ENCODE measurements at regions not wholly inside any gene's neighbourhood (a gene's known extent, or its start where the extent isn't known, plus 50 kb on each side); places are given as distances from the start of the nearest gene placed in this dataset.

DNA sequence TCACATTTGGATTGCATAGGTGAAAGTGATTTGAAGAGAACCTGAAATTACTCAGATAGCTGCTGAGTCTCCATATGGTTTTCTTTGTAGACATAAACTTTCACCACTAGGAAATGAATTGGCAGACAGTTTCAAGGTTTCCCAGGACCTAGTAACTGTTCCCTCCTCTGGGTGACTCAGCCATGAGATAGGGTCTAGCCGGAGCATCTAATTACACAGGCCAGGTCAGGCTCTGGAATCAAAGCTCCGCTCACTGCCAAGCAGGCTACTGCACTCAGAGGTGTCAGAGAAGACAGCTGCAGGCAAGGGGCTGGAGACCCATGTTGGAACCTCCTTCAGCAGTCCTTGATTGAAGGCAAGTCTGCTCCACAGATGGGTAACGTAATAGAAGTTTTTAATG lies 429.2 kb downstream of the TNS1 start:
- DNase-seq: no peak

DNA sequence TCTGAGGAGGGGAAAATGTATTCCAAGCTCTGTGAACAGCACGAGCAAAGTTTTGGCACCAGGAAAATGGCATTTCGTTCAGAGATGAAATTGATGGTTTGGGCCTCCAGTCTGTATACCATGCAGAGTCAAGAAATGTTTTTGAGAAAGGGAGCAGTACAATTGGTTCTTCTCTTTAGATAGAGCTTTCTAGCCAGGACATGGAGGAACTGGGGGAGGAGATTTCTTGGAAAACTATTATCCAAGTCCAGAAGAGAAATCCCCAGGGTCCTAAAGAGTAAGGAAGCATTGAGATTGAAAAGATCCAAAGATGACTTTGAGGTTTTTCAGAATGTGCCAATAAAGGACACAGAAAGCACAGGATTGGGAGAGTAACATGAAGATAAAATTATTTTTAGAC lies 432.4 kb downstream of the TNS1 start:
- no peak for DNase-seq

DNA sequence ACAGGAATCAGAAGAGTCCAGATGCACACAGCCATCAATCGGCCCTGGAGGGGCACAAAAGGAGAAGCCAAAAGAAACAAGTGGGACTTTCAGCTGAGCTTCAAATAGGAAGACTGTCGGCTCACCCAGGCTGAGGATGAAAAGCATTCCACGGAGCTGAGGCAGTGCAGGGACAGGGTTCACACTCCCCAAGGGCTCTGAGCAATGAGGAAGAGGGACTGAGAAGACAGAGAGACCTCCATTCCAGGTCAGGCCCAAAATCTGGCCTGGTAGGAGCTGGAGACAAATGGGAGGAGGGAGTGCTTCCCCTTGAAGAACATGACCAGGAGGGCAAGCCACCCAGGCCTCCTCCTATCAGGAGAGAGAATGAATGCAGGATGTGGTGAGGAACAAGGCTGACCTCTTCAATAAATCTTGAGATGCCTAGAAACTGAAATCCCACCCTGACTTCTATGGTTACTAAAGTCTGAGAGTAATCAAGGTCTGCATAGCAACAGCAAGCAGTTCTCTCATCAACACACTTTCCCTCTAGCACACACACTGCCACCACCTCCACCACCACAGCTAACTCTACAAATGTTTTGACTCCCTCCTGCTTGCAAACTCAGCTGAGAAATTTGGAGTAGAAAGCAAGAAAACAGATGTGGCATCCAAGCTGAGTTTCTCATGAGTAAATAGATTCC lies 434.4 kb downstream of the TNS1 start:
- no peak for DNase-seq

DNA sequence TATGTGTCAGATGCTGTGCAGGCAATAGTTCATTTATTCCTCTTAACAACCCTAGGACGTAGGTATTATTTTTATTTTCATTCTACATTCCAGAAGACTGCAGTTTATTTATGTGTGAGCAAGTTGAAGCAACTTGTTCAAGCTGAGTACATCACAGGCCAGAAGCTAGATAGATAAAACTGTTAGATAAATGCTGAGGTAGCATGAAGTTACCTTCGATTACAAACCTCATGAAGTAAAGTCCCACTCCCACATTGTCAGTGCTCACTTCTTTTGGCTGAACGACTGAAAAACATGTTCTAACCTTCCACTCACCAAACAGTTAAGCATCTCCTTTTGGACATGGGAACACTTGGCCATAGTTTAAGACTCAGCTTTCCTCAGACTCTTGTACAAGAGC lies 439.2 kb downstream of the TNS1 start:
- no peak for DNase-seq

DNA sequence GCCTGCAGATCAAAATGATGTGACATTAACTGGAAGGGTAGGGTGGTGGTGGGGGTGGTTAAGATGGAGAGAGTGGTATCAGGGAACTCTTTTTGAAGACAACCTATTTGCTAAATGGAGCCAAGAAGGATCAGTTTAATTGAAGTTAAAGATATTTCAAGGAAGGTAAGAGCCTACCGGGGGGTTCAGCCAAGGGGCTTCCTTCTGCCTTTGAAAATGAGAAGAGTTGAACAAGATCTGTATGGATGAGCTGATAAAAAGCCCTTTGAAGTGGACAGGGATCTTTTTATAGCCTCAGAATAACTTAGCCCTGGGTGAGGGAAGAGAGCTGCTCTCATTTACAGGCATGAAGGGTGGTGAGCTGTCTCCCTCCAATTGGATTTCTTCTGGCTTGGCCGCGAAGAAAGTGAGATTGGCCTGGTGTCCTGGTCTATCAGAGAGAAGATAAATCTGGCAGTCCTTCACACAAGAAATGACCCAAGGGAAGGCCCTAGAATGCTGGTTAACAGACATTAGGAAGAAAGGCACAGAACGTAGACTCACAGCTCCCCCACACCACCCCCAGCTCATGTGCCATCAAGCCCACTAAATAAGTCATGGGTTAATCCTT lies 439.8 kb downstream of the TNS1 start:
- DNase-seq: no peak

DNA sequence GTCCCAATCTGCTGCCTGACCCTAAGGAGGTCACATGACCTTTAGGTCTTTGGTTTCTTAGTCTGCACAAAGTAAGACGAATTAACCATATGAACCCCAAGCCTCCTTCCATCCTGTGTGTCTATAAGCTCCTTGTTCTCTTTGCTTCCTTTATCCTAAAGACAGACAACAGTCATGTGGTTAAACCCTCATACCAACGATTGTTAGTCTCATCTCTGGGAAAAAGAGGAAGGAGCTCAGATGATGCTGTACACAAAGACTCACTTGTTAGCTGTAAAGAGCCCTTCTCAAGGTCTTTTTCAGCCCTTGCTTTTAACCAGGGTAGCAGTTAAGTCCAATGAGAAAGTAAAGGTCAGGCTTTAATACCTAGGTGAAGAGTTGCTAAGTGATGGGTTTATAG lies 443.7 kb downstream of the TNS1 start:
- DNase-seq: no peak

DNA sequence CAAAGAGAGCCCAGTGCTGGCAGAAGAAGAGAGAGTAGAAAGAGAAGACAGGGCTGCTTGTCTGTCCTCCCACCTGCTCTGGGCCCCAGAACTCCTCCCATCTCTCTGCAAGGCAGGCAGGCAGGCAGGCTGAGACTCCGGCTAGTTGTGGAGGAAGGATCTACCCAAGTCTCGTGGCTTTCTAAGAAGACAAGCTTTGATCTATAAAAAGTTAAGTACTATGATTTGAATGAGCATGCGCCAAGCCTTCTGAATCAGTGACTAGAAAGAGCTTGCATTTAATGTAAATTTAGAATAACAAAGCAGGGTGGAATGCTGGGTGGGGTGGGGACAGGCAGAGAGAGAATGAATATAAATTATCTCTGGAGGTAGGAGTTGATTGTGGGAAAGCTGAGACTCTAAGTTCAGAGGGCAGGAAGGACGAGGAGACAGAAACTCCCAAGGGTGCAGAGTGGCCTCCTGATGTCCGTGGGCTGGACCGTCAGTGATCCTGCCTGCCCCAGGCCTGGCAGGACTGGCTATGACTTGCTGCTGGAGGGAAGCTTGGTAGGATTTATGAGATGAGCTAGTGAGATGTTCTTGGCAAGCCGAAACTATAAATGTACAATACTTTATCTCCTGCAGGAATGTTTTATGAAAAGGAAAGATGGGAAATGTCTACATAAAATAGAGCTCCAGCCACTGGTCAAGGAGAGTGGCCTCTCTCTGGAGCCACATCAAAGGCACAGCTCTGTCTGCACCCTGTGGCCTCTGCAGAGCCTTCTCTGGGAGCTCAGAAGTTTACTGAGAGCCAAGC lies 447.5 kb downstream of the TNS1 start:
- no peak for DNase-seq

DNA sequence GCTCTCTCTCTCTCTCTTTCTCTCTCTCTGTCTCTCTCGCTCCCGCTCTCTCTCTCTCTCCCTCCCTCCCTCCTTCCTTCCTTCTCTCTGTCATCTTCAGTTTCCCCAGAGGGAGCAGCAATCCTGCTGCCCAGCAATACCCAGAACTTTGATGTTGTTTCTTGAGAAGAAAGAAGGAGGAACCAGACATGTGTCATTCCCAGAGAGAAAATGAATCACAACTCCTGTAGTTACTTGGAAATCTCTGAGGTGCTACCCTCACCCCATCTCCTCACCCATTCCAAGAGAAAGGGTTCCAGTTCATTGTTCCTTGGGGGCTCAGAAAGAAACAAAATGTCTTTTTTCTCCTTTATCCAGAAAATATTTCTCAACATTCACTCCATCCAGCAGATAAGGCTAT lies 449.1 kb downstream of the TNS1 start:
- no peak for DNase-seq

DNA sequence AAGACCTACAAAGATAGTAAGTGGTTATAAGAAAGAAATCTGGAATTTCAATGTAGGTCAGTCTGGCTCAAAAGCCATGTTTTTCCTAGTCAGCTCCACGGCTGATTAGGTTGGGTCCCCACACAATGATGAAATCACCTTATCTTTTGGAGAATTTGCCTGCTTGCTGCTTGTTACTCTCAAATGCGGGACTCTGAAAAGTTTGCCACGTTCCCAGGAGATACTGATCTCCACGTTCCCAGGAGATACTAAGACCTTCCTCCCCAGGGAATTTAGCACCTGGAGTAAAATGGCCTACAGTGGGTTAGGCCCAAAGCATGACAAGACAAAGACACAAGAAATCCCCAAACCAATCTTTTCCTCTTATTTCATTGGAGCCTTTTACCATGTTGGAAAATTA lies 449.6 kb downstream of the TNS1 start:
- DNase-seq: no peak

DNA sequence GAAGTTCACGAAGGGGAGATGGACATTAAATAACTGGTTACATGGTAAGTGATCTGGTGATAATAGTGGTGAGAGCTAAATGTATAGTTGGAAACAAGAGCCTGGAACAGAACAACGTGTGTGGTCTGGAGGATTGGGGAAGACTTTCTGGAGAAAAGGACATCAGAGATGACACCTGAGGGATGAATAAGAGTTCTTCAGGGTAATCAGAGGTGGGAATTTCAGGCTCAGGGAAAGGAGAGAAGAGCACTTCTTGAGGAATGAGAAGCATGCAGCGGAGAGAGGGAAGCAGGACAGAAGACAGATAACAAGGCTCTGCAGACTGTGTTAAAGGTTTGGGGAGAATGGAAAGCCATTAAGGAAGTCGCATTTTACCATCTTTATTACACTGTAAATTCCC lies 450.7 kb downstream of the TNS1 start:
- no peak for DNase-seq

DNA sequence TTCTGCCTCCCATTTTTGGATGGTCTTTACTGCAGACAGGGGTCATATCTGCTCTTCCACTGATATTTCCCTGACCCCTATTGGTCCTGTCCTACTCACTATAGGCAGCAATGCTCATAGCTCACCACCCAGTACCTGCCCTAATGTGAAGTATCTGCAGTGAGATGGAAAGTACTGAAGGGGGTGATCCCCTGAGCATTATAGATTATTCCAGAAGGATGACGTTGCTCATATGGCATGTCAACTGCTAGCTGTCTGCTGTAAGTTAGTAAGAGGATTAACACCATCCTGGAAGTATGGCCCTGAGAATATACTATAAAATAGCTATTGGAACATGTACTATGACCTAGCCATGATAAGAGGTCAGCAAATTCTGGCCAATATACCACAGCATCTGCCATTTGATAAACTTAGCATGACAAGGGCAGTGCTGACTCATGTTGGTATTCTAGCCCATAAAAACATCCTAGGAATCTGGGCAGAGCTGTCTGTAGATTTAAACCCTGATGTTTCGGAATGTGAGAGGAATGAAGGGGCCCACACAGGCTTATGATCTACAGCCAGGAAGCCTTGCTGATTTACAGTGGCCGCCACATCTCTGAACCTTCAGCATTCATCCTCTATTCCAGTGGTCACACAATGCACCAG lies 451.4 kb downstream of the TNS1 start:
- no peak for DNase-seq

DNA sequence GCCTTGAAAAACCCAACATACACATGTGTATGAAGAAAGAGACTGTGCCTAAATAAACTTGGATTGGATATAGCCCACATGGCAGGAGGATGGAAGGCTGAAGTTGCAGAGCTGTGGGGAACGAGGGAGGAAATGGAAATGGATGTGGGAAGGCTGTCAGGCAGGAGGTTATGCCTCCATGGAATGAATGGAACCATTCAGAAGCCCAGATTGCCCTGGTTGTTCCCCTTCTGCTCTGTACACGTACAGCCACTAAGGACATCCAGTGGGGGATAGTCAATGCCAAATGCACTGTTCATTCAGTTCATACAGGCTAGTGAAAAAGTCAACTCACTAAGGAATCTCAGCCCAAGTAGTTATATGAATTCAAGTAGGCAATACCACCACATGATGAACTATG lies 463.7 kb downstream of the TNS1 start:
- DNase-seq: no peak

DNA sequence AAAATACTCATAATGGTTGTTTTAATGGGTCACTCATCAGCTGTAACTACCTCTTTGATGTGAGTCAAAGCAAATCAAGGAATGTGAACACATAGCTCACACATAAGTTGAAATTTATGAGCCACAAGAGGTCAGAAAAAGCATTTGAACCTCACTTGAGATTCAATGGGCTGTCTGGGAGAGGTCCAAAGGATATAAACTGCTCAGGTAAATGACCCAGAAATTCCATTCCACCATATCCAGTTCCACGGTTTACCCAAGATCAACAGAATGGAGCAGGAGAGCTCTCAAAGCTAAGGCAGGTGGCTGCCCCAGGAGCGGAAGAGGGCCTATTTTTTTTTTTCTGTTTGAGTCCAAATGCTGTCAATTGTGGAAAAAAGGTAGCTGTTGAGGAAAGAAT lies 464.1 kb downstream of the TNS1 start:
- no peak for DNase-seq

DNA sequence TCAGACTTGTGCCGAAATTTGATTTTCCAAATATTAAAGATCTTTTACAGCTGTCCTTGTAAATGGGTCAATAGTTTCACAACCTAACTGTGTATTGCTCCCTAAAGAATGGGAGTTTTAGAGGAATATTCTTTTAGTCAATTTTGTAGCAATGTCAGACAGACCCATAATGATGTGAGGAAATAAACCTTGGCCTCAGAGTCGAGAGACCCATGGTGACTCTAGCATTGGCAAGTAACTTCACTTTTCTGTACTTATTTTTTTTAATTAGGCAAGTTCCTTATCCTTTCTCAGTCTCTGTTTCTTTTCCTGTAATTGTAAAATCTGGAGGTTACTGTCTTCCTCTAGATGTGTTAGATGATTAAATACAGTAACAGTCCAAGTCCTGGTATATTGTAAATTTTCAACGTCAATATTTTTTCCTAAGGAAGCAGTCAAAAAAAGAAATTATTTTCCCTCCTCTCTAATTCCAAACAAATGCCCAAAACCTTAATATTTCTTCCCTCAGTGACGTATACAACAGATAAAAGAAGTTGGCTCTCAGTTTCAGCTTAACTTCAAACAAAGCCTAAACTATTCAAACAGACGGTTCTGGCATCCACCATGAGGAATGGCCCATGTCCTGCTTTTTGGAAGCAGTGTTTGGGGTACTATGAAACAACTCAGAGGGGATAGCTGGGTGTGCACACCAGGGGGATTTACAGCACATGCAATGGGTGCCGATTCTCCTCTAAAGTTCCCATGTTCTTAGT lies 466.7 kb downstream of the TNS1 start:
- DNase-seq: no peak

DNA sequence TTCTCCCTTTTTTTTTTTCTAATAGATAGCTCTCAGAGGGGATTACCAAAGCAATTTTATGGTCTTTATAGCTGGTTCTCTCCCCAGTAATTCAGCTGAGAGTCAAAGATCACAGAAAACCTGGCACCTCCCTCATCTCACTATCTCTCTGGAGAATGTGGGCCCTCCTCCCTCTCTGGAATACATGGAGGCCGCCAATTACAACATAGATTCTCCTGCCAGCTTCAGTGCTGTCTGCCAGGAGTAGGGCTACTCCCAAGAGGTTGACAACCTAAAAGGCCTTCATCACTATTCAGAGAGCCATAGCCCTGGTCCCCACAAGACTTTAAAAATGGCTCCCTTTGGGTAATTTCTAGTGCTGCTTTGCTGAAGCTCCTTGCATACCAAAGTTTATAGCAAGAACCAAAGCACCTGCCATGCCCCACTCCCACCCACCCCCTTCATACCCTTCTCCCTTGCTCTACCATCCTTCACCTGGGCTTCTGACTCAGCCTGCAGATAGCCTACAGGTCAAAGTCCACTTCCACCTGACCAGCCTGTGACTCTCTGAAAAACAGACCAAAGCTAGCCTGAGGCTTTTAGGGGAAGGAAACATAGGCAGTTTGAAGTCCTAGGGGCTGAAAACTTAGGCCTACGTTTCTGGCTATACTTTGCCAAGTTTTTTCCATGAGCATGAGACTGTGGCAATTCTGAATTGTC lies 472.3 kb downstream of the TNS1 start:
- DNase-seq: no peak

DNA sequence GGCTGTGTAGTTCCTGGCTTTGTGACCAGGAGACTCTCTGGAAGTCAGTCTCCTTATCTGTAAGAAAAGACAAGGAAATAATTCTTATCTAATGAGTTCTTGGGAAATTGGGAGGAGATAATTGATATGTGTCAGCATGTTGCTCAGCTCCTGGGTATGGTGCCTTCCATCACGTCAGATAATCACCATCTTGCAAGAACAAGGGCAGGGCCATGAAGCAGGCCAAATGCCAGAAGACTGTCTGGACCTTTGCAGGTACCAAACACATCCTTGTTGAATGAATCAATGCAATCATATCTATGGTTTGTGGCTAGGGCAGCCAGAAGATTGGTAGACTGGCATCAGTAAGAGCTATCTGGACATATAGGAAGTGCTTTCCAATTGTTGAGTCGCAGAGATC lies 473.5 kb downstream of the TNS1 start:
- no peak for DNase-seq

DNA sequence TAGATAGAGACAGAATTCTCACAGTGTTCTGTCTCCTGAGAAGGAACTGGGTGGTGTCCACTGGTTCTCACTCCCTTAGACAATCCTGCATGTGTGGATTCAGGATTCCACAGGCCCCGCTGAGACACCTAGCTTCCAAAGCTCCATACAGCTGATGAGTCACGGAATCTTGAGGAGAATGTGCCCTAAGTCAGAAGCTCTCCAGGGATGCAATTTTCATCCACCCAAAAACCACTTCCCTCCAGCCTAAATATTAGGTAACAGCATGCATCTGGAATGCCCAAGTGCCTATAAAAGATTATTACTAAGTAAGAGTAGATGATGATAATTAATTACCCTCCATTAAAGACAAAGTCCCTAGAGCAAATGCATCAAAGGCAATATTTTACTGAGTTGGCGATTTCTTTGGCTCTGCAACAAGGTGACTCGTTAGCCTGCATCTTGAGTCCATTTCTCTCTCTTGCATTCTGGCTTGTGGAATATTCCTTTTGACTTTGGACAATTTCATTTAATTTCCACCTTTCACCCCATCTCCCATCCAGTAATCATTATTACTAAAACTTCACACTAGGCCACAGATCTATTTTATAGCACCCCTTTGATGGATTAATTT lies 475.1 kb downstream of the TNS1 start:
- DNase-seq: peak; percentile 37

DNA sequence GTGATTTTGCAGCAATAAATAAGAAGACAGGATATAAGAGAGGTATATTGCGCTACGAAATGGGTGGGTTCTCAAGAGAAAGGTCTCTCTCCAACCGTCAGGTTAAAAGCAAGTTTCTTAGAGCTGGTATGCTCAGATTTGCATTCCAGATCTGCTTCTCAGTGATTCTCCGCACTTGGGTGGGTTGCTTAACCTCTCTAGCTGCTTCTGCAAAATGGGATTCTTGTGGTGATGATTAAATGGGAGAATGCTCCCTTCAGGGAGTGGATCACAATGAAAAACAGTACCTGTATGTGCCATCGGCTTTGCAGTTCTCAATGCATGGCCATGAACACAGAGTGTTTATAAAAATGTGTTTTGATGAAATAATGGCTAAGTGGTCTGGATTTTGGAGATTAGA lies 477.7 kb downstream of the TNS1 start:
- DNase-seq: no peak

DNA sequence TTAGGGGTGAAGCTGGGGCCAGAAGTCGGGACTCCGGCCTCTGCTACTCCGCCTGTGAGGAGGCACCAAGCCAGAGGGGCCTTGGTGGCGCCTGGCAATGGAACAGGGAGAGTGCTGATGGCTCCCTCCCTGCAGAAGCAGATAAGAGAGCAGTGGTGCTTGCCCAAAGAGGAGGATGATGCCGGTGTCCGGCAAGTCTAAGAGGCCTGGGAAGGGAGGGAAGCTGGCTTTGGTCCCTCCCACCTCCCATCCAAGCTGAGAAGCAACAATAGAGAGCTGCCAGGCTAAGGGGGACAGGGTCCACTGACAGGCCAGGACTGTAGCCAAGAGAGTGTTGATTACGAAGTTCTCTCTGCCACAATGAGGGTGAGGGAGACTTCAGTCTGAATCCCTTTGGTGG lies 479.5 kb downstream of the TNS1 start:
- DNase-seq: no peak

DNA sequence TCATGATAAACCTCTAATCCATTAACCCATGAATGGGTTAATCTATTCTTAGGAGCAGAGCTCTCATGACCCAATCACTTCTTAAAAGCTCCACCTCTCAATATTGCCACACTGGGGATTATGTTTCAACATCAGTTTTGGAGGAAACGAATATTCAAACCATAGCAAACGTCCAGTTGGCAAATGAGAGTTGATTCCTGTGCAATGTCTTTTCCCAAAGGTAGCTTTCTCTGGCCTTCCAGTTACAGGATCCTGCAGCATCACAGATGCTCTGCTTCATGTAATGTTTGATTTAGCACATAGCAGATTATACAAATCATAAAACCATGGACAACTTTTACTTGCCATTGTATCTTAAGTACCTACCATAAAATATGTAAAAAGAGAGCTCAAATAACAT lies 481.0 kb downstream of the TNS1 start:
- DNase-seq: no peak

DNA sequence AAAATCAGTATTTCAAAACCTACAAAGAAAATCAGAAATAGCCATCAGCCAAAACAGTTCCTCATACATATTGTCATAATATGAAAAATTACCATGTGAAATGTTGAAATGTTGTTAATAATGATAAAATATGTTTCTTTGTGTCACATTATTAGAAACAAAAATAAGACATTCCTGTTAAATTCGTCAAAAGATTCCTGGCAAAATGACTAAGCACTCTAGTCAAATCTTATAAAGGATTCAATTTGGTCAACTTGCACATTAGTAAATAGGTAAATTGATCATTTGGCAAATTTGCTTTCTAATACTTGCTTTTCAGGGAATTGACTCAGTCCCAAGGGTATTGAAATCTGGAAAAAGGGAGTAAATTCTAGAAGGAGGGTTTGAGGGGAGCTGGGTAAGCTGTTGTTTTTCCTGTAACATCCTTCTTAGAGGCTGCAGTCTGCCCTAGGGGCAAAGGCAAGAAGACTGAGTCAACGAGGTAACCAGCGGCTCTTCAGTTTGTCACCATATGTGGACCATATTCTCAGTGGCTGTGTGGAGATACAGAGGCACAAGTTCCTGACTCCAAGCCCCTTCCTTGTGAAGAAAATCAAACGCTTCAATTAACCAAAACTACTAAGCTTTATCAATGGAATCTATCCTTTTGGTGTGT lies 482.3 kb downstream of the TNS1 start:
- no peak for DNase-seq
